Keratinocyte (primary cell): ENCODE measurements at regions not wholly inside any gene's neighbourhood (a gene's known extent, or its start where the extent isn't known, plus 50 kb on each side); places are given as distances from the start of the nearest gene placed in this dataset.

Source experiments
- DNase-seq: peaks from one replicate; pipeline ENCODE4 v3.0.0-alpha.2; 2011; ENCODE audit warnings: low read depth, missing footprints, low spot score
- FAIRE-seq: peaks from 2 replicates; lab custom pipeline; 2011; peaks lifted over from hg19 to GRCh38; lab: Jason Lieb, UNC
- H2AFZ ChIP-seq: 2 replicates; pipeline ENCODE4 v1.6.0; 2012; ENCODE audit warnings: low read length, control low read depth, inconsistent platforms; ENCODE audit not compliant: control insufficient read depth
- H3K27ac ChIP-seq: 2 replicates; pipeline ENCODE4 v1.5.1; 2011; ENCODE audit warnings: low read length; ENCODE audit not compliant: control insufficient read depth, insufficient read depth
- H3K27me3 ChIP-seq: 3 replicates; pipeline ENCODE4 v1.6.0; 2011; ENCODE audit warnings: low read length; ENCODE audit not compliant: control insufficient read depth, insufficient read depth; ENCODE audit errors: extremely low read depth
- H3K36me3 ChIP-seq, 2 experiments: 2 replicates in 1 of 2; 3 replicates in 1 of 2; pipeline ENCODE4 v1.5.1; 2011; ENCODE audit warnings: low read length in 2 of 2, mild to moderate bottlenecking in 1 of 2; ENCODE audit not compliant: control insufficient read depth in 2 of 2, insufficient read depth in 2 of 2; ENCODE audit errors: extremely low read depth in 1 of 2
- H3K4me1 ChIP-seq: 3 replicates; pipeline ENCODE4 v1.5.1; 2011; ENCODE audit warnings: low read length; ENCODE audit not compliant: control insufficient read depth, insufficient read depth; ENCODE audit errors: extremely low read depth
- H3K4me2 ChIP-seq: 3 replicates; pipeline ENCODE4 v1.6.0; 2011; ENCODE audit warnings: low read depth, low read length; ENCODE audit not compliant: control insufficient read depth, insufficient read depth; ENCODE audit errors: extremely low read depth
- H3K4me3 ChIP-seq, 3 experiments: fragments of 200-600 bp in 1 of 3; sonication (generic) in 1 of 3; 2 replicates in 2 of 3; 3 replicates in 1 of 3; pipeline ENCODE4 v1.5.1; 2011 to 2016; ENCODE audit warnings: low read length in 3 of 3, mild to moderate bottlenecking in 3 of 3, control low read depth in 2 of 3, inconsistent platforms in 1 of 3, low read depth in 1 of 3, mixed read lengths in 1 of 3, mixed run types in 1 of 3, moderate library complexity in 1 of 3; ENCODE audit not compliant: control insufficient read depth in 2 of 3, insufficient read depth in 2 of 3; ENCODE audit errors: extremely low read depth in 1 of 3
- H3K79me2 ChIP-seq: 2 replicates; pipeline ENCODE4 v1.6.0; 2012; ENCODE audit warnings: low read length; ENCODE audit not compliant: control insufficient read depth, insufficient read depth
- H3K9ac ChIP-seq: 3 replicates; pipeline ENCODE4 v1.6.0; 2011; ENCODE audit warnings: low read length; ENCODE audit not compliant: control insufficient read depth, insufficient read depth; ENCODE audit errors: extremely low read depth
- H3K9me1 ChIP-seq: 3 replicates; pipeline ENCODE4 v1.6.0; 2011; ENCODE audit warnings: low read length; ENCODE audit not compliant: control insufficient read depth, insufficient read depth; ENCODE audit errors: extremely low read depth
- H3K9me3 ChIP-seq: 2 replicates; pipeline ENCODE4 v1.5.1; 2012; ENCODE audit warnings: low read depth, low read length; ENCODE audit not compliant: control insufficient read depth
- H4K20me1 ChIP-seq: 3 replicates; pipeline ENCODE4 v1.6.0; 2011; ENCODE audit warnings: low read length; ENCODE audit not compliant: control insufficient read depth, insufficient read depth; ENCODE audit errors: extremely low read depth
- CTCF ChIP-seq, 3 experiments: IDR thresholded peaks in 1 of 3; conservative IDR thresholded peaks in 1 of 3; optimal IDR thresholded peaks in 1 of 3; 2 replicates in 2 of 3; 3 replicates in 1 of 3; pipeline versions ENCODE3 to v1.5.1; 2011; ENCODE audit warnings: low read length in 3 of 3, mild to moderate bottlenecking in 3 of 3, moderate library complexity in 2 of 3, control low read depth in 1 of 3, inconsistent platforms in 1 of 3; ENCODE audit not compliant: insufficient read depth in 2 of 3; ENCODE audit errors: extremely low read depth in 1 of 3
- EZH2 ChIP-seq: IDR thresholded peaks from one replicate; pipeline ENCODE4 v1.6.1; 2012; ENCODE audit warnings: inconsistent platforms, mild to moderate bottlenecking, low read length, moderate library complexity
- dilution Hi-C: fragments of 300-500 bp; cut with MboI; formaldehyde crosslinking; loops from one replicate; pipeline ENCODE4 v1.7.0; 2020; ENCODE audit warnings: low sequenced_read_pairs; ENCODE audit not compliant: extremely low pct_ligation_motif_present

DNA sequence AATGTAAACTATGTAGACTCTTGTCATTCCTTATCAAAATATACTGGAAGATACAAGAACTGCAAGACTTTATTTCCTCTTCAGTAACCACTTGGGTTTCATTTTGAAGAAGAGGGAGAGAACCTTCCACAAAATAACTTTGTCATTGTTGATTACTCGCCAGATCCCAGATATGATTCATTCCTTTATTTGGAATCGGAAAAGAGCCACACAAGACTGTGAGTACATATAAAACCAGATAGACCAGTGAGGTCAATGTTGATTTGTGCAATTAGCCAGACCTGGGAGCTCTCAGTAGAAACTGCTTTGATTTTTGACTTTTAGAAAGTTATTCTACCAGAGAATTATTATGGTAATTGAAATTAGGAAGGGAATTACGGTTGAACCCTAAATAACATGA is 146.1 kb downstream of the TMEM167A start:
- FAIRE-seq = no peak

DNA sequence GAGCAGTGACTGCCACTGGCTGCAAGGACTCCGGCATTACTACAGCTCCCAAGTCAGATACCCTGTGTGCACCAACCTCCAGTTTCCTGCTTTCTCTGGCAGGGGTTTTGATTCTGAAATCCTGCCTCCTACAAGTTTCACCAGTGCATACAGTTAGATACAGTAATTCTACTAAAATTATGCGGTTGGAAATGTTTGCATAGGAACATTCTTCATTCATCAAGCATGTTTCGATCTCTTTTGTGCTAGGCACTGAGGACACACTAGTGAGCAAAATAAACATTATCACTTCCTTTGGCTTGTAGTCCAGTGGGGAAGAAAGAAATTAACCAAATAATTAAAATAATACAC is 152.2 kb downstream of the TMEM167A start:
- H3K36me3 ChIP-seq = no peaks in the 10 kb centered on the region
- no peak for DNase-seq
- no peaks in the 10 kb centered on the region for H3K79me2 ChIP-seq
- H3K4me2 ChIP-seq = no peak overlapping the region
- FAIRE-seq = no peak
- H3K4me1 ChIP-seq = no peaks in the 10 kb centered on the region
- no peaks in the 10 kb centered on the region for H4K20me1 ChIP-seq
- no peak overlapping the region for H3K27ac ChIP-seq
- no peak overlapping the region for H3K9ac ChIP-seq
- TF ChIP-seq CTCF (optimal IDR thresholded peaks at IDR 0.05 in 1 of 3, IDR thresholded peaks at IDR 0.05 in 1 of 3, conservative IDR thresholded peaks at IDR 0.05 in 1 of 3; ENCODE audit: extremely low read depth in 1 of 3, insufficient read depth in 2 of 3, low read length in 3 of 3) = no peak
- TF ChIP-seq EZH2 = no peak
- H3K9me3 ChIP-seq = no peaks in the 10 kb centered on the region
- H3K9me1 ChIP-seq = no peaks in the 10 kb centered on the region
- dilution Hi-C loops = no loop called here
- H3K27me3 ChIP-seq = no peaks in the 10 kb centered on the region
- no peak overlapping the region for H3K4me3 ChIP-seq
- no peak overlapping the region for H2AFZ ChIP-seq

More for the DNA sequence above, 146.1 kb downstream of the TMEM167A start:
- H3K27ac ChIP-seq = no peak overlapping the region
- no peaks in the 10 kb centered on the region for H3K27me3 ChIP-seq
- no peaks in the 10 kb centered on the region for H3K36me3 ChIP-seq
- no peaks in the 10 kb centered on the region for H4K20me1 ChIP-seq
- H3K9me1 ChIP-seq = no peaks in the 10 kb centered on the region
- no peaks in the 10 kb centered on the region for H3K9me3 ChIP-seq
- TF ChIP-seq EZH2 (no peak), CTCF (optimal IDR thresholded peaks at IDR 0.05 in 1 of 3, IDR thresholded peaks at IDR 0.05 in 1 of 3, conservative IDR thresholded peaks at IDR 0.05 in 1 of 3; ENCODE audit: extremely low read depth in 1 of 3, insufficient read depth in 2 of 3, low read length in 3 of 3) (no peak)
- DNase-seq = no peak
- peaks cover 4% of the 10 kb centered on the region for H3K4me1 ChIP-seq
- no peak overlapping the region for H2AFZ ChIP-seq
- no peaks in the 10 kb centered on the region for H3K79me2 ChIP-seq
- no peak overlapping the region for H3K4me3 ChIP-seq
- no peak overlapping the region for H3K9ac ChIP-seq
- H3K4me2 ChIP-seq = no peak overlapping the region
- dilution Hi-C loops = no loop called here
